HG03571 (cell line): ENCODE measurements at regions not wholly inside any gene's neighbourhood (a gene's known extent, or its start where the extent isn't known, plus 50 kb on each side); places are given as distances from the start of the nearest gene placed in this dataset.

Experiments used
- ATAC-seq: cut with Tn5 transposase; IDR thresholded peaks from one replicate; pipeline ENCODE4 v1.9.1; 2021; ENCODE audit not compliant: unreplicated experiment

DNA sequence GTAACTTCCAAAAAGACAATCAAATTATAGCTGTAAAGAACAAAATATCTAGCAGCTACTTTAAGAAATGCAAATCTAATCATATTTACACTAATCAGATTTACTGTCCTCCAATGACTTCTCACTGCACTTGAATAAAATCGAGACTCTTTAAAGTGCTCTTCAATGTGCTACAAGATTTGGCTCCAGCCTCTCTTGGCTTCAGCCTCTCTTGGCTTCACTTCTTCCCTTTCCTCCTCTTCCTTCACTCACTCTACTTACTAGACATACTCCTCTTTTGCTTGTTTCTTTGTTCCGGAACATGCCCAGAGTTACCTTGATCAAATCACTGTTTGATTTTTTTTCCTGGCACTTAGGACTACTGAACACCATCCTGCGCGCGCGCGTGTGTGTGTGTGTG is 495.4 kb downstream of the LMO7 start:
- no peak for ATAC-seq

DNA sequence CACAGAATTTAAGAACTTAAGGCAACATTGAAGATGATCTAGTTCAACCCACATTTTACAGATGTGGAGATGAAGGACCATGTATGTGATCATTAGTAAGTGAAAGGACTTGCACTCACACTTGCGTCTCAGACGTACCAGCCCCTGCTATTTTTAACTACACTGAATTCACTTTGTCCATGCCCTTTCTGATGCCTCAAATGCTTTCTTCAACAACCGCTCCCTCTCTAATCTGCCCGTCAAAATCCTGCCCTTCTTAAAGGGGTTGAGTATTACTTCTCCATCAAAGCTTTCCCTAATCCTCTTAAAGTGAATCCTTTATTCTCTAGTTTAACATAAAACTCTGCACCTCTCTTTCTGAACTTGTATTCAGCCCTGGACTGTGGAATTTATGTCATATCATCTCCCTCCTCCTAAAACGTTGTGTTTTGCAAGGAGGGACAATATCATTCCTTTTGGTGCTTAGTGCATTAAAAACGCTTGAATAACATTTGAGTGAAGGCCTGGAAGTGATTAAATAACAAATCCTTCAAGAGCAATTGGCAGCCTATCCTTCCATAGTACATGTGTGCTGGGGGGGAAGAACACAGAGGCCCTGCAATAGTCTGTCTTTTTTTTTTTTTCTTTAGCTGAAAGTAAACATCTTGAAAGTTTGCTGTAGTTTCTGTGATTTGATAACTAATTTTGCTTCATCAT is 493.3 kb downstream of the LMO7 start:
- no peak for ATAC-seq

DNA sequence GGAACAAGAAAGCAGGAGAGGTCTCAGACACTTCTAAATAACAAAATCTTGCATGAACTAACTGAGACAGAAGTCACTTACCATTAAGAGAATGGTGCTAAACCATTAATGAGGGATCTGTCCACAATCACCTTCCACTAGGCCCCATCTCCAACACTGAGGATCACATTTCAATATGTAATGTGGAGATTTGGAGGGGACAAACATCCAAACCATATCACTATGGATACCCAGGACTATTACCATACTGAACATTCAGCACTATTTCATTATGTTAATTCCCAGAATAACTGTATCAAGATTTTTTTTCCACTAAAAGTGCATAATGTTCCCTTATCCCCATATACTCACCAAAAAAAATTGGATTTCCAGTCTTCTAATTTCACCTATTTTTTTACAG is 491.8 kb downstream of the LMO7 start:
- ATAC-seq, result no peak

DNA sequence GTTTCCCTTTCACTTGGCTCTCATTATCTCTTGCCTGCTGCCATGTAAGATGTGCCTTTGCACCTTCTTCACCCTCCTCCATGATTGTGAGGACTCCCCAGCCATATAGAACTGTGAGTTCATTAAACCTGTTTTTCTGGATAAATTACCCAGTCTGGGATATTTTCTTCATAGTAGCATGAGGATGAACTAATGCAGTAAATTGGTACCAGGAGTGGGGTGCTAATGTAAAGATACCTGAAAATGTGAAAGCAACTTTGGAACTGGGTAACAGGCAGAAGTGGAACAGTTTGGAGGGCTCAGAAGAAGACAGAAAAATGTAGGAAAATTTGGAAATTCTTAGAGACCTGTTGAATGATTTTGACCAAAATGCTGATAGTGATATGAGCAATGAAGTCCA is 487.4 kb downstream of the LMO7 start:
- no peak for ATAC-seq

DNA sequence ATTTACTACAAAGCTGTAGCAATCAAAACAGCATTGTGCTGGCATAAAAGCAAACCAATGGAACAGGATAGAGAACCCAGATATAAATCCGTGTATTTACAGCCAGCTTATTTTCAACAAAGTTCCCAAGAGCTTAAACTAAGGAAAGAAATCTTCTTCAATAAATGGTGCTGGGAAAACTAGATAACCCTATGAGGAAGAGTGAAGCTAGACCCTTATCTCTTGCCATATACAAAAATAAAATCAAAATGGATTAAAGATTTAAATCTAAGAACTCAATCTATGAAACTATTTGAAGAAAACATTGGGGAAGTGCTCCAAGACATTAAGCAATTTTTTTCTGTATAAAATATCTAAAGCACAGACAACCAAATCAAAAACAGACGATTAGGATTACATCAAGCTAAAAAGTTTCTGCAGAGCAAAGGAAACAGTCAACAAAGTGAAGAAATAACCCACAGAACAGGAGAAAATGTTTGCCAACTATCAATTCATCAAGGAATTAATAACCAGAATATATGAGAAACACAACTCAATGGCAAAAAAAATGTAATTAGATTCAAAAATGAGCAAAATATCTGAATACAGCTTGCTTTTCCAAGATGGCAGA is 480.7 kb downstream of the LMO7 start:
- no peak for ATAC-seq

DNA sequence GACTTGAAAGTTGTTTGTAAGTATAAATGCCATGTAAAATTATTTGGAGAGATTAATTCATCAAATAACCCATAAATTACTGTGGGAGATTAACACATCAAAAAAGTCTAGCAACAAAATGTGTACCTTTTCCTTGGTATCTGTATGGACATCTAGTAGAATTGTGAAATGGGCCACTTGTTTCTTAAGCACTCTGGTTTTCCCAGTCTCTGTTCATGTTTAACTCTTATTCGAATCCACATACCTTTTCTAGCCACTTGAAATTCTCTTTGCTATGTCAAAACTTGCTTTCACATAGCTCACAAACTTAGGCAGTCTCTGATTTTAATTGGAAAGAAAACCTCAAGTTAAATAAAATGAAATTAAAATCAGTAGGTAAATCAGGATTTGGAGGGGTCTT is 470.6 kb downstream of the LMO7 start:
- ATAC-seq, result no peak

DNA sequence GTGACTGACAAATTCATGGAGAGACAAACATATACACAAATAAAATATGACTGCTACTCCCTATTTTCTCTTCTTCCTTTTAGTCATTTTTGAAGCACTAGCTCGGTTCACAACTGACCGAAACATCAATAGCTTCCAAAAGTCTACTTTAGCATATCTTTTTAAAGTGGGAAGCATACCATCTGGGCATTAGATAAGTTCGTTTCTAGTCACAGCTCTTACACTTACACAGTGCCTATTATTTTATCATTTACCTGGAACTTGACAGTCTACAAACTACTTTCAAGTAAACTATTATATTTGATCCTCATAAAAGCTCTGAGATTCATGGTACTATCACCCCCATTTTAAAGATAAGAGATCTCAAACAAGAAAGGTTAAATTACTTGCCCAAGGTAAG is 458.5 kb downstream of the LMO7 start:
- no peak for ATAC-seq

DNA sequence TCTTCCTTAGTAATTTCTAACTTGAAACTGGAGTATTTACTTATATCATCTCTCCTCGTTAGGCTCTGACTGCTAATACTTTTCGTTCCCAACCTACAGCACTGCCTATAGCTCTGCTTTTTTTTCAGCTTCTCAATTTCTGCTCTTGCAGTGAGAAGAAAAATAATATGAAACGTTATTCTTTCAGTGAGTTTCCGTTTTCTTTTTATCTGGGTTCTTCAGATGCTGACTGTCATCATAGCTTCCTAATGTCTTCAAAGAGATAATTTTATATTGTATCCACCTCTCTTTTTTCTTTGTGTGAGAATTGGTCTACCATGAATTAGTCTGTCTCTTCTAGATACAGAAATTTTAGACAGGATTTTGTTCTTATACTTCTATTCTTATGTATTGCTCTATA is 454.9 kb downstream of the LMO7 start:
- no peak for ATAC-seq

DNA sequence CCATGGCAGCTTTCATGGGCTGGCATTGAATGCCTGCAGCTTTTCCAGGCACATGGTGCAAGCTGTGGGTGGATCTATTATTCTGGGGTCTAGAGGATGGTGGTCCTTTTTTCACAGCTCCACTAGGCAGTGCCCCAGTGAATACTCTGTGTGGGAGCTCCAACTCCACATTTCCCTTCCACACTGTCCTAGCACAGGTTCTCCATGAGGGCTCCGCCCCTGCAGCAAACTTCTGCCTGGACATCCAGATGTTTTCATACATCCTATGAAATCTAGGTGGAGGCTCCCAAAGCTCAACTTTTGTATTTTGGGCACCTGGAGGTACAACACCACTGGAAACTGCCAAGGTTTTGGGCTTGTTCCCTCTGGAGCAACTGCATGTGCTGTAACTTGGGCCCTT is 450.6 kb downstream of the LMO7 start:
- ATAC-seq, result no peak

DNA sequence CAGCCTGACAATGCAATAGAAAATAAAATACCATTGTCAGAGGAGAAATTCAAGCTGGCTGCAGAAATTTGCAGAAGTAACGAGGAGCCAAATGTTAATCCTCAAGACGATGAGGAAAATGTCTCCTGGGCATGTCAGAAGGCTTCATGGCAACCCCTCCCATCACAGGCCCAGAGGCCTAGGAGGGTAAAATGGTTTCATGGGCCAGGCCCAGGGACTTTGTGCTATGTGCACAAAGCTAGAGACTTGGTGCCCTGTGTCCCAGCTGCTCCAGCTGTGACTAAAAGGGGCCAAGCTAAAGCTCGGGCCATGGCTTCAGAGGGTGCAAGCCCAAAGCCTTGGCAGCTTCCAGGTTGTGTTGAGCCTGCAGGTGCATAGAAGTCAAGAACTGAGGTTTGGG is 431.7 kb downstream of the LMO7 start:
- ATAC-seq, result no peak

DNA sequence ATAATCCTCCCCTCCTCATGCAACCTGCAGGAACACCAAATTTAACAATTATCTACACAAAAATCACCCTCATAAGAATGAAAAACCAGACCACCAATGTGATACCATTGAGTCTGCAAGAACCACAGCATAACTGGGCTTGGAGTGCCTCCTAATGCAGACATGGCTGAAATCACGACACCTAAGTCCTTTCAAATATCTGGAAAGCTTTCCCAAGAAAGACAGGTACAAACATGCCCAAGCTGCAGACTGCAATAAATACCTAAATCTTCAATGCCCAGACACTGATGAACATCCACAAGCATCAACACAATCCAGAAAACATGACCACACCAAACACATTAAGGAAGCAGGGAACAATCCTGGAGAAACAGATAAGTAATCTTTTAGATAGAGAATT is 417.1 kb downstream of the LMO7 start:
- ATAC-seq, result no peak

DNA sequence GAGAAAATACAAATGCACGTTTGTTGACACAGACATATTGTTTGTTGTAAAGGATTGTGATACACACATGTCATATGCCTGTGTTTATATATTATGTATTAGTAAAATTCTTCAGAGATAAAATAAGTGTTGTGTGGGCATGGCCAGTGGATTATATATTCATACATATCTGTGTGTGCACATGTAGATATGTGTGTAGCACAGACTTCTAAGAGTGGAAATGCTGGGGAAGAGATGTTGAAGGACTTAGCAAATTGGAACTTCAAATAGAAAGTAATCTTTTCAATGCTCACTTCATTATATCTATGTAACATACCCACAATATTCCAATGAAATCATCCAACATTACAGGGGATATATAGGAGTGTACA is 413.2 kb downstream of the LMO7 start:
- ATAC-seq, result no peak

DNA sequence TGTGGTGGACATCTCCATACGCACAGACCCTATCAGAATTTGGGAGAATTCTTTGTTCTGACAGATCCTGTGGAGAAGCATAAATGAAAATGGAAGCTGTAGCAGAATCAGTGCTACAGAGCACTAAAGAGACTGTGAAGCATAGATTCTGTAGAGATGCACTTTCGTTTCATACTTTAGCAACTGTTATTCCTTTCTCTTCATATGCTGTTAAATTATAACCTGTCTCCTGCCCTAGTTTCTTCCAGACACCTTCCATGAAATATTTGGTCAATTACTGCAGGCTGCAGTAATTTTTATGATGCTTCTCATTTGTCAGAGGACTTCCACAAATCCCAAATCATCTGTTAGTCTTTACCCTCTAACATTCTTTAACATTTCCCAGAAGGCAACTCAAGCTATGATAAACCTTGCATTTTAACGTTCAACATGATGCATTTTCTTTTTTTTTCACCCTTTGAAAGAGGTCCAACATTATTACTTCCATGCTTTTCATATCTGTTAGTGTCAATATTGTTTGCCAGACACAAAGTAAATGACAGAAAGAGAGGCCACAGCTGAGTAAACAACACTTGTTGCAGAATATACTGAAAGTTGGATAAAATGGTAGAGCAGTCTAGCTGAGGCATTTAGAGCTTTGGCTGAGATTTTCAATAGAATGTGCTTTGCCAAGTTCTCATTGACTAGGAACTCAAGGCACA is 412.7 kb downstream of the LMO7 start:
- ATAC-seq, result no peak

DNA sequence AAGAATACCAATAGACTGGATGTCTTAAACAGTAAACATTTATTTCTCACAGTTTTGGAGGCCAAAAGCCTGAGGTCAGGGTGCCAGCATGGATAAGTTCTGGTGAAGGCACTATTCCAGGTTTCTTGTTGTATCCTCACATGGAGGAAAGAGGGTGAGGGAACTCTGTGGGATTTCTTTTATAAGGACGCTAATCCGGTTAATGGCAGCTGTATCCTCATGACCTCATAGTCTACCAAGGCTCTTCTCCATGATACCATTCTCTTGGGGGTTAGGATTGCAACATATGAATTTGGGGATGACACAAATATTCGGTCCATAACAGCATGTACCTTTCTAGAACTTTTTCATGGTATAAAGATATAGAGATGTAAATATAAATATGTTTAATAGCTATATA is 412.0 kb downstream of the LMO7 start:
- no peak for ATAC-seq

DNA sequence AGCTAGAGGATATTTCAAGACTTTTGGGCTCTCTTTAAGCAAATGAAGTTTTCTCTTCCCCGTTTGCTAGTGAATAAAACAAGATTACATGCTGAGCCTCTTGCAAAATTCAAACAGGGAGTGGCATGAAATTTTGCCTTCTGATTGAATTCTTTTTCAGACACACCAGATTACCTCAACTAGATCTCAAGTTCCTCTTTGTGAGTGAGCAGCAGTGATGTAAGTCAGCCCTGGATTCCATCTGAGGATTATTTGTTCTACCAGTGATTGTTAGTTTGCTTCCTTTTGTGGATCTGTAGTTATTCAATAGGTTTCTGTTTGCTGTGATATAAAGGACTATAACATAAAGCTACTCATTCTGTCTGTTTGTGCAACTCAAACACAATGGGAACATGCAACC is 407.7 kb downstream of the LMO7 start:
- no peak for ATAC-seq

DNA sequence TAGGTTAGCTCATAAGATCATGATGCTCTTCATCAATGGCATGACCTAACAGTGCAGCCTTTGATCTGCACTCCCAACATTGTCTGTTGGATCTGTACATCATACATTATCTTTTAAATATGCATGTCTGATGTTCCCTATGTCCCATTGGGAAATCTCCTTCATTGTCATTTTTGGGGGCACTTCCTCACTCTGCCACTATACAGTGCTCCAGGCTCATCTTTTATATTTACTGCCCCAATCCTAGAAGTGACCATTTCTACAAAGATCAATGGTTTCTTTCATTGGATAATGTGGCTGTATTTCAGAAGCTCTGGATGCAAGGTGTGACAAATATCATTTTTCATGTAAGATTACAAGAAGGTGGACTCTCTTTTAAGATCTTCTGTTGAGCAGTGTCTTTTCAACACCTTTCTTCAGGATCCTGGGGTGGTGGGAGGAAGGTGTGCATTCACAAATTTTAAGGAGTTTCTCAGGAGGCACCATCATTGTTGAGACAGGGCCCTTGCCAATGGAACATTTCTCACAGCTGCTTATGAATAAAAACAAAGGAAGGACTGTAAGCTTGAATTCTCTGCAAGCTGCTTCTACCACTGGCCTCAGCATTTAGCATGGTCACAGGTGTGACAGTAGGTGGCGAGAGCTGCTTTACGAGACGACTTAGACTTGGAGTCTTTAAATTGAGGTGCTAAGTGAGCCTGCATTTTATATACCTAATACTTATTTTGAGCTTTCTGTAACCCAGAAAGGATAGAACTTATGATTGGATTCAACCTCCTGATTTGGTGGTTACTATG is 403.0 kb downstream of the LMO7 start:
- ATAC-seq, result no peak

DNA sequence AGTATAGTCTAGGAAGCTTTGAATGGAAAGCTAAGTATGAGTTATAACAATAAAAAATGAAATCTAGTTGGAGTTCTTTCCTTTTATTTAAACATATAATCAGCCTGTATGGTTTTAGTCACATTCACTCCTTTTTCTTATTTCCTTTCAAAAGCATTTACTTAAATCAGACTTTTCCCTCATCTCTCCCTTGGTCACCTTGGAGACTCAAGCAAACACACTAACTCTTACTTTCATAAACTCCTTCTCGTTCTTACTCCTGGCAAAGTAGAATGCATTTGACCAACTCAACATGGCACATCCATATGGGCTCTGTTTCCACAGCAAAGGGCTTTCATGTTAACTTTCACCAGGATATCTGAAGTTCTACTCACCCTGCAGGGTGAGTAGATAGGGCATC is 400.0 kb downstream of the LMO7 start:
- no peak for ATAC-seq

DNA sequence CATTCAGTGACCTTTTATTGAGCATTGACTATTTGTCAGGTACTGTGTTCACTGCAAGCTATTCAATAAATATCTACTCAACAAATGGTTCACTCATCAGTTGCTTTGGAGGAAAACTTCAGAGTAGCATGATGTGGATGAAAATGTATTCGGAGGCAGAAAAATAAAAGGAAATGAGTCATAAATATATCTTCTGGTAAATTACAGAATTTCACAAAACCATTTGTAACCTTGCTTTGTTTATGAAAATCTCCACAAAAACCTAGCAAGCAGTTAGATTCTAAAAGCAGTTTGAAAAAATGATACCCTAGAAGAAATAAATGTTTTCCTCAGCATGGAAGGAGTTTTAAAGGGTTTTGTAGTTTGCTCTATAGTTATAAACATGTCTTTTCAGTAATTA is 399.6 kb downstream of the LMO7 start:
- ATAC-seq, result no peak

DNA sequence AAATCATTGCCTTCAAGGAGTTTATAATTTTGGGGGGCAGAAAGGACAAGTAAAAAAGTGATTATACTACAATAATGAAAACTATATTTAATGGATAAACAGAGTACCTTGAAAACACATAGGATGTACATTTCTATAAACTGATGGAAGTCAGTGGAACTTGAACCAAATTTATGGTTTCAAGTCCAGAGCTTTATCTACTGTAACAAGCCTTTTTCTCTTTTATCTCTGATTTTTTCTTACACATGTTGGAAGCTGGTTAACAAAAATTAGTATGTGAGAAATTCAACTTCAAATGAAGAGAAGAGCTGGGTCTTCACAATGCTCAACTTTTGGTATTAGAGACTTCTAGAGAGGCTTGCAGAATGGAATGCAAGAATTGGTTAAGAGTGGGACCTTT is 393.6 kb downstream of the LMO7 start:
- ATAC-seq, result no peak

DNA sequence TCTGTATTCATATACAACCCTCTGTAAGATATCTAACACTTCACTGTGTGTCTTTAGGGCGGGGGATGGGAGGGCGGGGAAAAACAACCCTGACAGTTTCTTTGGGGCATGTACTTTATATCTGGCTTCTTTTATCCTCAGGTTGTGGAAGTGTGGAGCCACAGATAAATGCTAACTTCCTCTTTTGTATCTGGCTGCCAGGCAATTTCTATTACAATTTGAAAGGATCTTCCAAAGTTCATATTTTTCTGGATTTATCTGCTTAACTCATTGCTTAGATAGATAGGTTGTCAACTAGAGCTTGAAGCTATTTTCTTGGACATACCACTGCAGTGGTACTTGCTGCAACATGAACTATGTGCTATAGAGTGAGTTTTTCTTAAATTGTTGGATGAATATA is 393.0 kb downstream of the LMO7 start:
- no peak for ATAC-seq

DNA sequence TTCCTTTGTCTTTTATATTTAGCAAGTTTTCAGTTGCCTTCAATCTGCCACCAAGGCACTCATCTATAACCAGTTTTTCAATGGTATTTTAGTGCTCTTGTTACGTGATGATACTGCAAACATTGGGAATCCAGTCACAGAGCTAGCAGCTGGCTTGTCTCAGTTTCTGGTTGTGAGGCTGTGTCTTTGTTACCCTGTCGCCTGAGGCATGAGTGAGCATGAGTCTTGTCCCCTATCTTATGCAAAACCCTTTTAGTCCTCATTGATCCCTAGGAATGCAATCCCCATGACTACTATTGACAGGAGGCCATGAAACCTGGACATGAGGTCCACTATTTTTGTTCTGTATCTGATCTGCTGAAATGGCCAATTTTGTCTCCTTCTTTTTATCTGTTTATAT is 391.0 kb downstream of the LMO7 start:
- no peak for ATAC-seq

DNA sequence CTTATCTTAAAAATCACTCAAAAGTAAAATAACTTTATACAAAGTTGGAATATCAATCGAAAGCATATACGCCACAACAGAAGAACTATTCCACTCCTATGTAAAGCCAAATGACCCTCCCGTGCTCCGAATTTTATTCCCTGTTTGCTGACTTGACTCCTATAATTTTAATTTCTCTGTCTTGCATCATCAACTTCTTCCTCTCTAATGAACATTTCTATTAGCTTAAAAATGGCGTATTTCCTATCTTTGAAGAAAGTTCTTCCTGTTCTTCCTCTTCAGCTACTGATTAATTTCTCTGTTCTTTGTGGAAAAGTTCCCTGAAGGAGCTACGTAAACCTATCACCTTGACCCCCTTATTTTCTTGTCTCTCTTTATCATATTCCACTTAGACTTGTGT is 389.3 kb downstream of the LMO7 start:
- no peak for ATAC-seq
